ENCODE measurements at regions not wholly inside any gene's neighbourhood (a gene's known extent, or its start where the extent isn't known, plus 50 kb on each side); places are given as distances from the start of the nearest gene placed in this dataset.

DNA sequence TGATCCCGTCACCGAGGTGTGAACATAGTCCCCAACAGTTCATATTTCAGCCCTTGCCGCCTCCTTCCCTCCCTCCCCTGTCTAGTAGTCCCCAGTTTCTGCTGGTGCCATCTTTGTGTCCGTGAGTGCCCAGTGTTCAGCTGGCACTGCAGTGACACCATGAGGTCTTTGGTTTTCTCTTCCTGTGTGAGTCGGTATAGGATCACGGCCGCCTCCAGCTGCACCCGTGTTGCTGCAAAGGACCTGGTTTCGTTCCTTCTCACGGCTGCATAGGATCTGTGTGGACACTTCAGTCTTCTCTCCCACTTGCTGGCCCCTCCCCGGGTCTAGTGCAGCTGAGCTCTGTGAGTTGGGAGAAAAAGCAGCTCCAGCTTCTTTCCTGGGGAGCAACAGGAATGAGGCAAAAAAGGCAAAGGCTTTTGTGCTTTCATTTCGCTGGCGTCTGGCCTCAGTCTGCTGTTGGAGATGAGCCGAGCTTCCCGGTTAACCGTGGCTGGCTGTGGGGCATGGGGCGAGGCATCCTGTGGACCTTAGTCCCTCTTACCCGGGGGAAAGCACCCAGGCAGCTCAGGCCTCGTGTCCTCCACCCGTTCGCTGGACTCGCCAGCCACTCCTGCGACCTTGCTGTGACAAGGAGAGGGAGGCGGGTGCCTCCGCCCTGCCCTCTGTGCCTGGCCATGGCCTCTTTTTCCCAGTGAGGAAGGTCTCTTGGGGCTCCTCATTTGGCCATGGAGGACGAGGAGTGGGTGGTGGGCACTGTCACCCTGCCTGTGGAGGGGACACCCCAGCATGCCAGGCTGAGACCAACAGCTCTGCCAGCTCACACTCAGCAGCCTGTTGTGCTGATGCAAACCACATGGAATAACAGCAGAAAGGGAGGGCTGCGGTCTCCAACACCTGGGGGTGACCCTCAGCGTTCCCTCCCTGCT, 196.5 kb downstream of the TEX29 start:
- TF ChIP-seq ZNF138 (CRISPR knock-in tag; conservative IDR thresholded peaks at IDR 0.05), result no peak
- TF ChIP-seq CREB1 (CRISPR knock-in tag; IDR thresholded peaks at IDR 0.05), result no peak
- TF ChIP-seq, protein P1, sequence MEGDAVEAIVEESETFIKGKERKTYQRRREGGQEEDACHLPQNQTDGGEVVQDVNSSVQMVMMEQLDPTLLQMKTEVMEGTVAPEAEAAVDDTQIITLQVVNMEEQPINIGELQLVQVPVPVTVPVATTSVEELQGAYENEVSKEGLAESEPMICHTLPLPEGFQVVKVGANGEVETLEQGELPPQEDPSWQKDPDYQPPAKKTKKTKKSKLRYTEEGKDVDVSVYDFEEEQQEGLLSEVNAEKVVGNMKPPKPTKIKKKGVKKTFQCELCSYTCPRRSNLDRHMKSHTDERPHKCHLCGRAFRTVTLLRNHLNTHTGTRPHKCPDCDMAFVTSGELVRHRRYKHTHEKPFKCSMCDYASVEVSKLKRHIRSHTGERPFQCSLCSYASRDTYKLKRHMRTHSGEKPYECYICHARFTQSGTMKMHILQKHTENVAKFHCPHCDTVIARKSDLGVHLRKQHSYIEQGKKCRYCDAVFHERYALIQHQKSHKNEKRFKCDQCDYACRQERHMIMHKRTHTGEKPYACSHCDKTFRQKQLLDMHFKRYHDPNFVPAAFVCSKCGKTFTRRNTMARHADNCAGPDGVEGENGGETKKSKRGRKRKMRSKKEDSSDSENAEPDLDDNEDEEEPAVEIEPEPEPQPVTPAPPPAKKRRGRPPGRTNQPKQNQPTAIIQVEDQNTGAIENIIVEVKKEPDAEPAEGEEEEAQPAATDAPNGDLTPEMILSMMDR (IDR thresholded peaks at IDR 0.05), result no peak
- no peak for TF ChIP-seq CREM (CRISPR knock-in tag; IDR thresholded peaks at IDR 0.05)
- TF ChIP-seq, protein P2, sequence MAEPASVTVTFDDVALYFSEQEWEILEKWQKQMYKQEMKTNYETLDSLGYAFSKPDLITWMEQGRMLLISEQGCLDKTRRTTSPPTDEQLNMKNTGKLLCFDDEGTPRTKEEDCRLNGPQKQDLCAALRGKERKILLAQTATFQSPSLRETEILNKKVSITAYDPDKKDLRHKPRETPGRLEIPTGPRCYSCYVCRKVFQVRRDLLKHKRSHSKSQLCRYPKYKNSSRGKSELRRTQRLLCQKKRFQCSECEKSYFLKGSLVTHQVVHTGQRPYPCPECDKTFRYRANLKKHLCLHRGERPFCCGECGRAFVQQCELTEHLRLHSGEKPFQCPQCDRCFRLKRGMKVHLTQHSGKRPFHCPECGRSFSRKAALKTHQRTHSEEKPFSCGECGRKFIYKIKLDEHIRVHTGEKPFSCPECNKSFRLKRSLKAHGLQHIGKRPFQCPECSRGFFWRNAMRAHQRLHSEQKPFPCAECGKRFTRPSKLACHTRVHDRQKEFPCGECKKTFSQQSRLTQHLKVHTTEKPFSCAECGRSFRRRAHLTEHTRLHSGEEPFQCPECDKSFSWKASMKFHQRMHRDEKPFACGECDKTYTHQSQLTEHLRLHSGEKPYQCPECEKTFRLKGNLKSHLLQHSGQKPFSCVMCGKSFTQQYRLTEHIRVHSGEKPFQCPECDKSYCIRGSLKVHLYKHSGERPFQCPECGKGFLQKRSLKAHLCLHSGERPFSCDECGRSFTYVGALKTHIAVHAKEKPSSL (CRISPR knock-in tag; conservative IDR thresholded peaks at IDR 0.05), result no peak
- TF ChIP-seq SMAD3 (CRISPR knock-in tag; IDR thresholded peaks at IDR 0.05; ENCODE audit: borderline replicate concordance), result no peak
- TF ChIP-seq NR2C2 (CRISPR knock-in tag; IDR thresholded peaks at IDR 0.05), result no peak
- TF ChIP-seq TEAD4 (CRISPR knock-in tag; IDR thresholded peaks at IDR 0.05), result no peak
- no peak for TF ChIP-seq SOX15 (CRISPR knock-in tag; IDR thresholded peaks at IDR 0.05)

Data from WTC11 (cell line).